GM12878 (cell line): ENCODE measurements at regions not wholly inside any gene's neighbourhood (a gene's known extent, or its start where the extent isn't known, plus 50 kb on each side); places are given as distances from the start of the nearest gene placed in this dataset.
"Not testable (repeated sequence)": the region's sequence is repeated elsewhere in the genome, so short reads cannot be mapped to it uniquely, and the experiment has no call there.

Experiments
- CHD1 ChIP-seq: IDR thresholded peaks from 2 replicates; pipeline ENCODE4 v1.6.1; 2012; ENCODE audit warnings: low read depth, low read length, improper control_type of control experiment
- EZH2 ChIP-seq: IDR thresholded peaks from 2 replicates; pipeline ENCODE4 v1.6.1; 2012; ENCODE audit warnings: low read depth, mild to moderate bottlenecking, control low read depth, inconsistent platforms, low read length, borderline replicate concordance; ENCODE audit not compliant: control insufficient read depth
- TF ChIP-seq, protein P1 (sequence below), 3 experiments: IDR thresholded peaks in 2 of 3; conservative IDR thresholded peaks in 1 of 3; 2 replicates each; pipeline ENCODE4 v1.5.1; 2011; ENCODE audit warnings: low read depth in 3 of 3, low read length in 3 of 3, mild to moderate bottlenecking in 3 of 3, control low read depth in 2 of 3, moderate library complexity in 2 of 3, inconsistent platforms in 1 of 3, mixed read lengths in 1 of 3; ENCODE audit not compliant: control insufficient read depth in 2 of 3, insufficient read depth in 1 of 3; ENCODE audit errors: extremely low read depth in 1 of 3
- TF ChIP-seq, protein P2 (sequence below): fragments of 450-650 bp; IDR thresholded peaks from 2 replicates; pipeline ENCODE4 v1.6.1; 2017; ENCODE audit warnings: mild to moderate bottlenecking, low read depth, inconsistent platforms; ENCODE audit not compliant: poor library complexity, severe bottlenecking

DNA sequence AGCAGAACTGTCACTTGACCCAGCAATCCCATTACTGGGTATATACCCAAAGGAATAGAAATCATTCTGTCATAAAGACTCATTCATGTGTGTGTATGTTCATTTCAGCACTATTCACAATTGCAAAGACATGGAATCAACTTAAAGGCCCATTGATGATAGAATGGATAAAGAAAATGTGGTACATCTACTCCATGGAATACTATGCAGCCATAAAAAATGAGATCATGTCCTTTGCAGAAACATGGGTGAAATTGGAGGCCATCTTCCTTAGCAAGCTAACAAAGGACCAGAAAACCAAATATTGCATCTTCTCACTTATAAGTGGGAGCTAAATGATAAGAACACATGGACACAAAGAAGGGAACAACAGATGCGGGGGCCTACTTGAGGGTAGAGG lies 422.5 kb downstream of the HS3ST3B1 start:
- not testable (repeated sequence) for TF ChIP-seq EZH2, CHD1
- TF ChIP-seq, protein P1, sequence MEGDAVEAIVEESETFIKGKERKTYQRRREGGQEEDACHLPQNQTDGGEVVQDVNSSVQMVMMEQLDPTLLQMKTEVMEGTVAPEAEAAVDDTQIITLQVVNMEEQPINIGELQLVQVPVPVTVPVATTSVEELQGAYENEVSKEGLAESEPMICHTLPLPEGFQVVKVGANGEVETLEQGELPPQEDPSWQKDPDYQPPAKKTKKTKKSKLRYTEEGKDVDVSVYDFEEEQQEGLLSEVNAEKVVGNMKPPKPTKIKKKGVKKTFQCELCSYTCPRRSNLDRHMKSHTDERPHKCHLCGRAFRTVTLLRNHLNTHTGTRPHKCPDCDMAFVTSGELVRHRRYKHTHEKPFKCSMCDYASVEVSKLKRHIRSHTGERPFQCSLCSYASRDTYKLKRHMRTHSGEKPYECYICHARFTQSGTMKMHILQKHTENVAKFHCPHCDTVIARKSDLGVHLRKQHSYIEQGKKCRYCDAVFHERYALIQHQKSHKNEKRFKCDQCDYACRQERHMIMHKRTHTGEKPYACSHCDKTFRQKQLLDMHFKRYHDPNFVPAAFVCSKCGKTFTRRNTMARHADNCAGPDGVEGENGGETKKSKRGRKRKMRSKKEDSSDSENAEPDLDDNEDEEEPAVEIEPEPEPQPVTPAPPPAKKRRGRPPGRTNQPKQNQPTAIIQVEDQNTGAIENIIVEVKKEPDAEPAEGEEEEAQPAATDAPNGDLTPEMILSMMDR (IDR thresholded peaks at IDR 0.05 in 2 of 3, conservative IDR thresholded peaks at IDR 0.05 in 1 of 3; ENCODE audit: control insufficient read depth in 2 of 3, extremely low read depth in 1 of 3, insufficient read depth in 1 of 3, low read depth in 3 of 3, low read length in 3 of 3) = not testable (repeated sequence)
- TF ChIP-seq, protein P2, sequence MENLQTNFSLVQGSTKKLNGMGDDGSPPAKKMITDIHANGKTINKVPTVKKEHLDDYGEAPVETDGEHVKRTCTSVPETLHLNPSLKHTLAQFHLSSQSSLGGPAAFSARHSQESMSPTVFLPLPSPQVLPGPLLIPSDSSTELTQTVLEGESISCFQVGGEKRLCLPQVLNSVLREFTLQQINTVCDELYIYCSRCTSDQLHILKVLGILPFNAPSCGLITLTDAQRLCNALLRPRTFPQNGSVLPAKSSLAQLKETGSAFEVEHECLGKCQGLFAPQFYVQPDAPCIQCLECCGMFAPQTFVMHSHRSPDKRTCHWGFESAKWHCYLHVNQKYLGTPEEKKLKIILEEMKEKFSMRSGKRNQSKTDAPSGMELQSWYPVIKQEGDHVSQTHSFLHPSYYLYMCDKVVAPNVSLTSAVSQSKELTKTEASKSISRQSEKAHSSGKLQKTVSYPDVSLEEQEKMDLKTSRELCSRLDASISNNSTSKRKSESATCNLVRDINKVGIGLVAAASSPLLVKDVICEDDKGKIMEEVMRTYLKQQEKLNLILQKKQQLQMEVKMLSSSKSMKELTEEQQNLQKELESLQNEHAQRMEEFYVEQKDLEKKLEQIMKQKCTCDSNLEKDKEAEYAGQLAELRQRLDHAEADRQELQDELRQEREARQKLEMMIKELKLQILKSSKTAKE = not testable (repeated sequence)
